Psoas muscle (tissue), 7 donors: ENCODE measurements at regions not wholly inside any gene's neighbourhood (a gene's known extent, or its start where the extent isn't known, plus 50 kb on each side); places are given as distances from the start of the nearest gene placed in this dataset.

Experiments used
- ATAC-seq, 4 donors: fragments of 200-7000 bp; cut with Tn5 transposase; one replicate each; pipeline ENCODE4 v1.9.1; 2020; ENCODE audit warnings: moderate library complexity in 3 of 4, mild to moderate bottlenecking in 2 of 4
- DNase-seq, 2 donors: peaks; one replicate each; pipeline ENCODE4 v3.0.0-alpha.2; 2020
- H3K27ac ChIP-seq: fragments of 200-600 bp; one replicate; pipeline ENCODE4 v1.8.0; 2022
- H3K27me3 ChIP-seq, 3 donors: fragments of 200-600 bp in 1 of 3; one replicate each; pipeline versions ENCODE4 v1.6.1 to v1.8.0; 2013 to 2022; ENCODE audit warnings: low read length in 2 of 3, mild to moderate bottlenecking in 2 of 3, moderate library complexity in 1 of 3; ENCODE audit not compliant: insufficient read depth in 3 of 3
- H3K36me3 ChIP-seq, 2 donors: fragments of 200-600 bp in 1 of 2; one replicate each; pipeline versions ENCODE4 v1.6.1 to v1.8.0; 2013 to 2022; ENCODE audit warnings: low read depth in 1 of 2, mild to moderate bottlenecking in 1 of 2, moderate library complexity in 1 of 2; ENCODE audit not compliant: insufficient read depth in 1 of 2
- H3K4me1 ChIP-seq: fragments of 200-600 bp; one replicate; pipeline ENCODE4 v1.8.0; 2022
- H3K4me3 ChIP-seq: fragments of 200-600 bp; one replicate; pipeline ENCODE4 v1.8.0; 2022; ENCODE audit warnings: mild to moderate bottlenecking
- H3K9me3 ChIP-seq: fragments of 200-600 bp; one replicate; pipeline ENCODE4 v1.8.0; 2022
- CTCF ChIP-seq: fragments of 200-600 bp; IDR thresholded peaks from one replicate; pipeline ENCODE4 v1.8.0; 2022; ENCODE audit warnings: antibody characterized with exemption
- WGBS, 3 donors: extraction: QIAGEN DNeasy Blood & Tissue Kit; methylation state at CpG; one replicate each; pipeline versions ENCODE4 v1.1.6 to v1.1.7; 2013; 5-methylcytosine and 5-hydroxymethylcytosine counted together
- intact Hi-C, 2 donors: fragments of 100-400 bp; cut with DNase I; formaldehyde crosslinking; loops; one replicate each; pipeline versions ENCODE4 v1.11.0 to v1.14.2; 2022
- donor health status: healthy with polysubstance abuse.
- donor health status: DM: no; HTN: no; CAD: no; lungs with moderate emphysema.
- donor health status: Bipolar disorder and iron deficiency.
- donor health status: healthy.
- donor health status: DM: yes; HTN: yes; CAD: no.
- donor health status: DM: no; HTN: no; CAD: no.
- donor health status: DM: yes; HTN: yes; CAD: no.

- H3K9me3 ChIP-seq: no peaks in the 10 kb centered on the region
- no peak overlapping the region for H3K4me3 ChIP-seq
- no peak for DNase-seq
- no peaks in the 10 kb centered on the region for H3K27me3 ChIP-seq
- ATAC-seq: no peak
- H3K27ac ChIP-seq: no peak overlapping the region
- H3K36me3 ChIP-seq: no peaks in the 10 kb centered on the region
- TF ChIP-seq CTCF: no peak
- intact Hi-C loops: loop anchor here in 1 of 2 donors (10.0 kb wide), 1 partner anchor 317 kb away; no protein-coding TSS in a partner anchor
- peaks cover 7% of the 10 kb centered on the region for H3K4me1 ChIP-seq
Measured at GRCh38 chr2:237157780-237158102, 72.1 kb downstream of the COPS8 start.

- no peak for TF ChIP-seq CTCF
- Histone ChIP-seq H3K27ac (no peak overlapping the region), H3K4me1 (peaks cover 7% of the 10 kb centered on the region), H3K9me3 (no peaks in the 10 kb centered on the region), H3K36me3 (no peaks in the 10 kb centered on the region), H3K27me3 (no peaks in the 10 kb centered on the region), H3K4me3 (no peak overlapping the region)
- DNase-seq (no peak), ATAC-seq (no peak)
- 90 to 98% (median 96%) methylated on average over 7 of the region's 7 CpGs for WGBS, 3 donors
- intact Hi-C loops: loop anchor here in 1 of 2 donors (10.0 kb wide), 1 partner anchor 317 kb away; no protein-coding TSS in a partner anchor
Measured at GRCh38 chr2:237158194-237158593, 72.5 kb downstream of the COPS8 start.

- DNase-seq (peak; percentile 60 to 86), ATAC-seq (peak in 3 of 4 donors; percentile 40 to 52 (median 40))
- intact Hi-C loops: loop anchor here in 1 of 2 donors (10.0 kb wide), 1 partner anchor 316 kb away; no protein-coding TSS in a partner anchor
- WGBS, 3 donors: 51 to 61% (median 52%) methylated on average over 10 of the region's 10 CpGs
- Histone ChIP-seq H3K27ac (peak overlapping the region; percentile 47), H3K36me3 (no peaks in the 10 kb centered on the region), H3K4me1 (peaks cover 7% of the 10 kb centered on the region), H3K4me3 (no peak overlapping the region), H3K27me3 (no peaks in the 10 kb centered on the region), H3K9me3 (no peaks in the 10 kb centered on the region)
- TF ChIP-seq CTCF: no peak
Measured at GRCh38 chr2:237159006-237159911, 73.6 kb downstream of the COPS8 start.

GRCh38 chr2:237160271-237160919 is 74.7 kb downstream of the COPS8 start:
- TF ChIP-seq CTCF: no peak
- Histone ChIP-seq H3K27ac (peak overlapping the region; percentile 47), H3K36me3 (no peaks in the 10 kb centered on the region), H3K27me3 (no peaks in the 10 kb centered on the region), H3K9me3 (no peaks in the 10 kb centered on the region), H3K4me3 (no peak overlapping the region), H3K4me1 (peaks cover 7% of the 10 kb centered on the region)
- intact Hi-C loops: no loop called here
- DNase-seq: no peak
- ATAC-seq: peak in 1 of 4 donors; percentile 26
- 83 to 85% (median 84%) methylated on average over 9 of the region's 9 CpGs for WGBS, 3 donors
